Gastrocnemius medialis (tissue), 4 donors: ENCODE measurements at regions not wholly inside any gene's neighbourhood (a gene's known extent, or its start where the extent isn't known, plus 50 kb on each side); places are given as distances from the start of the nearest gene placed in this dataset.

Experiments
- ATAC-seq, 2 donors: fragments of 150-250 bp; one replicate each; pipeline ENCODE4 v1.9.1; 2016
- DNase-seq, 2 donors: peaks; one replicate each; pipeline ENCODE4 v3.0.0-alpha.2; 2019
- H3K27ac ChIP-seq, 4 donors: fragments of 200-600 bp; sonication (generic); 1 replicate in 1 of 4; 2 replicates in 3 of 4; pipeline ENCODE4 v1.5.1; 2016 to 2018; ENCODE audit warnings: mild to moderate bottlenecking in 2 of 4, moderate library complexity in 1 of 4
- H3K27me3 ChIP-seq, 3 donors: fragments of 200-600 bp; sonication (generic) in 2 of 3; 1 replicate in 1 of 3; 2 replicates in 2 of 3; pipeline versions ENCODE4 v1.5.1 to v1.6.0; 2016 to 2019; ENCODE audit warnings: mild to moderate bottlenecking in 1 of 3, moderate library complexity in 1 of 3
- H3K36me3 ChIP-seq, 2 donors: fragments of 200-600 bp; sonication (generic) in 1 of 2; one replicate each; pipeline ENCODE4 v1.5.1; 2017 to 2018
- H3K4me1 ChIP-seq, 2 donors: fragments of 200-600 bp; sonication (generic) in 1 of 2; one replicate each; pipeline ENCODE4 v1.5.1; 2016 to 2017; ENCODE audit warnings: mild to moderate bottlenecking in 2 of 2
- H3K4me3 ChIP-seq, 4 donors: fragments of 200-600 bp; sonication (generic) in 3 of 4; 1 replicate in 1 of 4; 2 replicates in 3 of 4; pipeline ENCODE4 v1.5.1; 2016 to 2019; ENCODE audit warnings: mild to moderate bottlenecking in 2 of 4
- H3K9me3 ChIP-seq, 3 donors: fragments of 200-600 bp; sonication (generic) in 2 of 3; 1 replicate in 1 of 3; 2 replicates in 2 of 3; pipeline ENCODE4 v1.5.1; 2016 to 2019
- POLR2A ChIP-seq, 2 donors: fragments of 450-650 bp; IDR thresholded peaks; one replicate each; pipeline ENCODE4 v1.6.1; 2017; ENCODE audit warnings: antibody characterized with exemption in 2 of 2, mild to moderate bottlenecking in 2 of 2, moderate library complexity in 2 of 2
- in situ Hi-C, 4 donors: fragments of 200-750 bp; cut with MboI; loops; one replicate each; pipeline versions ENCODE4 v1.15.0 to v1.8.0; 2017; ENCODE audit warnings: low sequenced_read_pairs in 4 of 4
- intact Hi-C: fragments of 100-400 bp; cut with DNase I; formaldehyde crosslinking; loops from one replicate; pipeline ENCODE4 v1.15.1; 2023; ENCODE audit warnings: low total_unique reads
- TF ChIP-seq, protein P1 (sequence below), 5 experiments: fragments of 450-650 bp in 3 of 5; fragments of 200-600 bp in 2 of 5; sonication (generic) in 2 of 5; IDR thresholded peaks in 4 of 5; conservative IDR thresholded peaks in 1 of 5; 1 replicate in 4 of 5; 2 replicates in 1 of 5; pipeline ENCODE4 v1.5.1; 2016 to 2019; ENCODE audit warnings: antibody characterized with exemption in 5 of 5, mild to moderate bottlenecking in 3 of 5, moderate library complexity in 3 of 5

DNA sequence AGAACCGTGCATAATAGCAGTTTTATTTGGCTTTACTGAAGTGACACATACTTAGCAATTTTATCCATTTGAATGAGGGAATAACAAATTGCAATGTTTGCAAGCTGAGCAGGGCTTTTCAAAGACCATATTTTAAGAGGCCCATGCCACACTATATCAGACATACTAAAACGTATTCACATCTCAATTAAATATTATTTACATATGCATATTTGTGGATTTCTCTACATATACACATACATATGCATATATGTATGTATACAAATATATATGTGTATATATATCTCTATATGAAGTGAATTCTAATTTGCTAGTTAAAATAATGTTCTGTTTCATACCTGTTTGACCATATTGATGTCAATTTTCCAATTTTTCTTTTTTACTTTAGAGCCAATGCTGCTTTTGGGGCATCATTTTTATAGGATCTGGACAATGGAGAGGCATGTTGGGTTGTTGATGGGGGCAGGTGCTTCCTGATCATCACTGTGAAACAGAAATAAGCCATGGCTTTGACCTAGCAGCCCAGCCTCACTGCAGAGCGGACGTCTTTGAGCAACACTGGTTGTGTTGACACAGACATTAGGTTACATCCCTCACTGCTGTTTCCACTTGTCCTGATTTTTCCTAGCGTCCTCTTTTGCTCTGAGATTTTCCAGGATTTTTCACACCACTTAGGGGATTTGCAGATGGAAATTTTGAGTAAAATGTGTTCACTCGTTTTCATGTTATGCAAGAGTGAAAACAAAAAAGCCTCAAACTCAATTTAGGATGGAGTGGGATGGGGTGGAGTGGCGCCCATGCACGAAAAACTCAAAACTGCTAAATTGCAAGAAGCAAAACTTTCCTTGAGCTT is 56.9 kb downstream of the RDH14 start:
- DNase-seq, result no peak
- Histone ChIP-seq H3K27me3 (no peaks in the 10 kb centered on the region), H3K4me3 (no peak overlapping the region), H3K36me3 (no peaks in the 10 kb centered on the region), H3K4me1 (peaks cover 0 to 5% of the 10 kb centered on the region in 2 donors), H3K9me3 (no peaks in the 10 kb centered on the region), H3K27ac (no peak overlapping the region)
- ATAC-seq, result no peak
- intact Hi-C loops (no loop called here), in situ Hi-C loops (loop anchor here (25.0 kb wide), 2 partner anchors 859 to 1359 kb away; partner anchors contain the start of gene OSR1 (in 4 of the 4))
- TF ChIP-seq, protein P1, sequence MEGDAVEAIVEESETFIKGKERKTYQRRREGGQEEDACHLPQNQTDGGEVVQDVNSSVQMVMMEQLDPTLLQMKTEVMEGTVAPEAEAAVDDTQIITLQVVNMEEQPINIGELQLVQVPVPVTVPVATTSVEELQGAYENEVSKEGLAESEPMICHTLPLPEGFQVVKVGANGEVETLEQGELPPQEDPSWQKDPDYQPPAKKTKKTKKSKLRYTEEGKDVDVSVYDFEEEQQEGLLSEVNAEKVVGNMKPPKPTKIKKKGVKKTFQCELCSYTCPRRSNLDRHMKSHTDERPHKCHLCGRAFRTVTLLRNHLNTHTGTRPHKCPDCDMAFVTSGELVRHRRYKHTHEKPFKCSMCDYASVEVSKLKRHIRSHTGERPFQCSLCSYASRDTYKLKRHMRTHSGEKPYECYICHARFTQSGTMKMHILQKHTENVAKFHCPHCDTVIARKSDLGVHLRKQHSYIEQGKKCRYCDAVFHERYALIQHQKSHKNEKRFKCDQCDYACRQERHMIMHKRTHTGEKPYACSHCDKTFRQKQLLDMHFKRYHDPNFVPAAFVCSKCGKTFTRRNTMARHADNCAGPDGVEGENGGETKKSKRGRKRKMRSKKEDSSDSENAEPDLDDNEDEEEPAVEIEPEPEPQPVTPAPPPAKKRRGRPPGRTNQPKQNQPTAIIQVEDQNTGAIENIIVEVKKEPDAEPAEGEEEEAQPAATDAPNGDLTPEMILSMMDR (IDR thresholded peaks at IDR 0.05 in 4 of 5, conservative IDR thresholded peaks at IDR 0.05 in 1 of 5), result no peak
- TF ChIP-seq POLR2A (IDR thresholded peaks at IDR 0.05), result no peak

DNA sequence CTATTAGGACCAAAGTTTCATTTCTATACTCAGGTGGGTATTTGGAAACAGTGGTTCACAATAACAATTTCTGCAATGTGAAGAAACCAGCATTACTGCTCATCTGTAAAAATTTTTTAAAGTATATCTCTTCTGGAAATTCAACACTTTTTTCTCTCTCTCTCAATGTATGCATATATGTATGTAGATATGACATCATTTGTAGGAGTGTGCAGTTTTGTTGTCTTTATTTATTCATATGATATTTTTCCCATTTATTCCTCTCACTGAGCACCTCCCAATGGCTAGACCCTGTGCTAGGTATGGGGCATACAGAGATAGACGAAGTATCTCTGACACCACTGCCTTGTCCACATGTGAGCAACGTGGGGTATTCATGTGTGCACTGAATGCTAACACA is 58.3 kb downstream of the RDH14 start:
- no peak for TF ChIP-seq POLR2A (IDR thresholded peaks at IDR 0.05)
- TF ChIP-seq, protein P1 (IDR thresholded peaks at IDR 0.05 in 4 of 5, conservative IDR thresholded peaks at IDR 0.05 in 1 of 5), result no peak
- in situ Hi-C loops, result loop anchor here (25.0 kb wide), 2 partner anchors 860 to 1360 kb away; partner anchors contain the start of gene OSR1 (in 4 of the 4)

DNA sequence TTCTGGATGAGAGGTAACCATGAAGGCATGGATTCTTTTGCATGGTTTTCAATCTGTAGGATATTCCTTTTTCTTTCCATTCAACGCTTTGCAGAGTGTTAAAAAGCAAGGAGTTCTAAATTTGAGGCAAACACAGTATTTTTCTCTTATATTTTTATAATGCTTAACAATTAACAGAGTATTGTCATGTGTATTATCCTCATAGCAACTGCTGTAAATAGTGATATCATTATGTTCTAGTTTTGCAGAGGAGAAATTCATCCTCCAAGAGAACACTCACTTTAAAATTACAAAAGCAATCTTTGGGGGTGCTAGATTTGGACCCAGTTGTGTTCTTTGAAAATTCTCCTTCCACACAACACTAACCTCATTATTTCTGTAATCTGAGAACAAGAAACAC is 58.7 kb downstream of the RDH14 start:
- no peak for DNase-seq
- TF ChIP-seq, protein P1 (IDR thresholded peaks at IDR 0.05 in 4 of 5, conservative IDR thresholded peaks at IDR 0.05 in 1 of 5), result no peak
- TF ChIP-seq POLR2A (IDR thresholded peaks at IDR 0.05), result no peak
- Histone ChIP-seq H3K27me3 (no peaks in the 10 kb centered on the region), H3K4me3 (no peak overlapping the region), H3K36me3 (no peaks in the 10 kb centered on the region), H3K27ac (no peak overlapping the region), H3K4me1 (peaks cover 0 to 9% of the 10 kb centered on the region in 2 donors), H3K9me3 (no peaks in the 10 kb centered on the region)
- in situ Hi-C loops (loop anchor here (25.0 kb wide), 2 partner anchors 861 to 1361 kb away; partner anchors contain the start of gene OSR1 (in 4 of the 4)), intact Hi-C loops (no loop called here)
- ATAC-seq, result no peak

More for the DNA sequence above, 58.3 kb downstream of the RDH14 start:
- Histone ChIP-seq H3K36me3 (no peaks in the 10 kb centered on the region), H3K27me3 (no peaks in the 10 kb centered on the region), H3K4me3 (no peak overlapping the region), H3K9me3 (no peaks in the 10 kb centered on the region), H3K4me1 (peaks cover 0 to 9% of the 10 kb centered on the region in 2 donors), H3K27ac (no peak overlapping the region)
- intact Hi-C loops, result no loop called here
- DNase-seq (no peak), ATAC-seq (no peak)

DNA sequence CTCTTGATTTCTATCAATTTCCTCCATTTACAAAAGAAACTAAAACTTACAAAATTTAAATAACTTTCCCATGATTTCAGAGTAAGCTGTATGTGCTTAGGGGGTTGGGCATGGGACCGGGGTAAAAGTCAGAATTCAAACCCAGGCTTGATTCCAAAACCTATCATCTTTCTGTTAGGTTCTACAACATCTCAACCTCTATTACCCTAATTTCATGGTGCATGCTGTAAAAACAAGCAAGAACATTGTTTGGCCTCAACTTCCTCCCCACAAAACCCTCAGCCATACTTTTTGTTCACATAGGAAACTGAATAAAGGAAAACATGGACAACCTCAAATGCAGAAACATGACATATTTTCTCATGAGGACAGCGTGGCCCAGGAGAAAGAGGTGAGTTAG is 59.3 kb downstream of the RDH14 start:
- Histone ChIP-seq H3K4me3 (no peak overlapping the region), H3K27me3 (no peaks in the 10 kb centered on the region), H3K9me3 (no peaks in the 10 kb centered on the region), H3K36me3 (no peaks in the 10 kb centered on the region), H3K27ac (no peak overlapping the region), H3K4me1 (peaks cover 0 to 9% of the 10 kb centered on the region in 2 donors)
- ATAC-seq (no peak), DNase-seq (no peak)
- in situ Hi-C loops (loop anchor here (25.0 kb wide), 2 partner anchors 861 to 1361 kb away; partner anchors contain the start of gene OSR1 (in 4 of the 4)), intact Hi-C loops (no loop called here)
- TF ChIP-seq POLR2A (IDR thresholded peaks at IDR 0.05), result no peak
- TF ChIP-seq, protein P1 (IDR thresholded peaks at IDR 0.05 in 4 of 5, conservative IDR thresholded peaks at IDR 0.05 in 1 of 5), result no peak
